IMR-90 (cell line): ENCODE measurements at regions not wholly inside any gene's neighbourhood (a gene's known extent, or its start where the extent isn't known, plus 50 kb on each side); places are given as distances from the start of the nearest gene placed in this dataset.

Experiments used
- ATAC-seq: fragments of 200-7000 bp; cut with Tn5 transposase; 2 replicates; pipeline ENCODE4 v1.9.1; 2020; ENCODE audit warnings: low read depth, mild to moderate bottlenecking, moderate library complexity
- BruUV-seq: library from RNA; stranded (reverse); fragments of 400-500 nt; replicated peaks from 2 replicates; lab custom pipeline; 2021; lab: Mats Ljungman, UMichigan
- CTCF ChIA-PET: fragments of 300-600 bp; formaldehyde crosslinking; extraction: SDS; loops from one replicate; lab custom pipeline; 2021; ENCODE audit warnings: antibody characterized with exemption; lab: Yijun Ruan, JAX
- POLR2A ChIA-PET: fragments of 300-600 bp; sonication (Branson Sonifier 250); formaldehyde crosslinking; loops from one replicate; lab custom pipeline; 2022; ENCODE audit warnings: antibody characterized with exemption; ENCODE audit not compliant: unreplicated experiment; lab: Charles Lee
- DNase-seq: peaks from one replicate; pipeline ENCODE4 v3.0.0; 2013
- H2AFZ ChIP-seq: replicated peaks from 2 replicates; pipeline ENCODE3; 2013; ENCODE audit warnings: low read length, mild to moderate bottlenecking; ENCODE audit not compliant: poor library complexity
- H2AK5ac ChIP-seq: 2 replicates; pipeline ENCODE4 v1.6.1; 2013; ENCODE audit warnings: low read depth, low read length, inconsistent platforms
- H2AK9ac ChIP-seq: replicated peaks from 2 replicates; pipeline ENCODE3; 2013; ENCODE audit warnings: mild to moderate bottlenecking, low read depth, low read length, moderate library complexity; ENCODE audit not compliant: poor library complexity
- H2BK120ac ChIP-seq: 2 replicates; pipeline ENCODE4 v1.6.1; 2013; ENCODE audit warnings: low read depth, low read length, inconsistent platforms
- H2BK15ac ChIP-seq: 3 replicates; pipeline ENCODE4 v1.6.1; 2013; ENCODE audit warnings: low read depth, low read length, inconsistent platforms
- H2BK20ac ChIP-seq: 2 replicates; pipeline ENCODE4 v1.6.1; 2013; ENCODE audit warnings: low read depth, mild to moderate bottlenecking, inconsistent platforms, low read length, moderate library complexity
- H2BK5ac ChIP-seq: 2 replicates; pipeline ENCODE4 v1.6.1; 2013; ENCODE audit warnings: mild to moderate bottlenecking, low read depth, low read length, inconsistent platforms; ENCODE audit not compliant: poor library complexity, severe bottlenecking
- H3K14ac ChIP-seq: replicated peaks from 2 replicates; pipeline ENCODE4 v1.6.1; 2013; ENCODE audit warnings: low read depth, low read length, inconsistent platforms
- H3K18ac ChIP-seq: 2 replicates; pipeline ENCODE4 v1.6.1; 2013; ENCODE audit warnings: low read depth, low read length, control low read depth
- H3K23ac ChIP-seq: 2 replicates; pipeline ENCODE4 v1.6.1; 2013; ENCODE audit warnings: low read depth, low read length, inconsistent platforms
- H3K27ac ChIP-seq: 2 replicates; pipeline ENCODE4 v1.5.1; 2013; ENCODE audit warnings: mild to moderate bottlenecking, control low read depth, low read length; ENCODE audit not compliant: insufficient read depth
- H3K27me3 ChIP-seq: 2 replicates; pipeline ENCODE4 v1.6.1; 2013; ENCODE audit warnings: low read length; ENCODE audit not compliant: control insufficient read depth, insufficient read depth
- H3K36me3 ChIP-seq: 2 replicates; pipeline ENCODE4 v1.6.1; 2013; ENCODE audit warnings: low read length, mixed read lengths; ENCODE audit not compliant: control insufficient read depth, insufficient read depth
- H3K4ac ChIP-seq: 2 replicates; pipeline ENCODE4 v1.6.1; 2013; ENCODE audit warnings: low read depth, low read length, inconsistent platforms
- H3K4me1 ChIP-seq: 2 replicates; pipeline ENCODE4 v1.6.1; 2013; ENCODE audit warnings: low read length, mixed read lengths; ENCODE audit not compliant: control insufficient read depth, insufficient read depth
- H3K4me2 ChIP-seq: 2 replicates; pipeline ENCODE4 v1.6.1; 2013; ENCODE audit warnings: low read depth, mild to moderate bottlenecking, control low read depth, low read length, moderate library complexity
- H3K4me3 ChIP-seq: 2 replicates; pipeline ENCODE4 v1.5.1; 2013; ENCODE audit warnings: low read depth, mild to moderate bottlenecking, control low read depth, low read length, moderate library complexity; ENCODE audit not compliant: insufficient read depth
- H3K56ac ChIP-seq: 2 replicates; pipeline ENCODE4 v1.6.1; 2013; ENCODE audit warnings: low read length, inconsistent platforms; ENCODE audit not compliant: insufficient read depth; ENCODE audit errors: extremely low read depth
- H3K79me1 ChIP-seq, 2 experiments: 2 replicates each; pipeline ENCODE4 v1.6.1; 2013; ENCODE audit warnings: low read length in 2 of 2, inconsistent platforms in 1 of 2, low read depth in 1 of 2
- H3K9ac ChIP-seq: 2 replicates; pipeline ENCODE4 v1.6.1; 2013; ENCODE audit warnings: low read depth, low read length, control low read depth
- H3K9me1 ChIP-seq: 2 replicates; pipeline ENCODE4 v1.6.1; 2013; ENCODE audit warnings: low read length, inconsistent platforms; ENCODE audit not compliant: insufficient read depth
- H3K9me3 ChIP-seq: 2 replicates; pipeline ENCODE4 v1.6.1; 2013; ENCODE audit warnings: low read length; ENCODE audit not compliant: control insufficient read depth, insufficient read depth
- H4K20me1 ChIP-seq: 2 replicates; pipeline ENCODE4 v1.6.1; 2013; ENCODE audit warnings: low read length, inconsistent platforms; ENCODE audit not compliant: insufficient read depth
- H4K5ac ChIP-seq: 2 replicates; pipeline ENCODE4 v1.6.1; 2013; ENCODE audit warnings: mild to moderate bottlenecking, low read depth, low read length, control low read depth
- H4K8ac ChIP-seq, 2 experiments: 2 replicates each; pipeline ENCODE4 v1.6.1; 2013; ENCODE audit warnings: low read depth in 2 of 2, low read length in 2 of 2, control low read depth in 1 of 2, inconsistent platforms in 1 of 2
- H4K91ac ChIP-seq: 2 replicates; pipeline ENCODE4 v1.6.1; 2013; ENCODE audit warnings: low read depth, low read length, inconsistent platforms; ENCODE audit not compliant: insufficient read depth
- BHLHE40 ChIP-seq: fragments of 150-350 bp; IDR thresholded peaks from 2 replicates; pipeline ENCODE4 v1.6.1; 2016; ENCODE audit warnings: mild to moderate bottlenecking, low read depth, low read length
- CEBPB ChIP-seq: IDR thresholded peaks from 2 replicates; pipeline ENCODE4 v1.6.1; 2012; ENCODE audit warnings: low read depth, low read length, improper control_type of control experiment
- CHD1 ChIP-seq: IDR thresholded peaks from 2 replicates; pipeline ENCODE4 v1.6.1; 2012; ENCODE audit warnings: low read depth, low read length, improper control_type of control experiment
- ELK1 ChIP-seq: fragments of 150-350 bp; IDR thresholded peaks from 2 replicates; pipeline ENCODE4 v1.6.1; 2016; ENCODE audit warnings: low read depth, mild to moderate bottlenecking, low read length, moderate library complexity, borderline replicate concordance
- FOS ChIP-seq: fragments of 150-350 bp; IDR thresholded peaks from 2 replicates; pipeline ENCODE4 v1.6.1; 2016; ENCODE audit warnings: low read depth, low read length
- MAFK ChIP-seq: IDR thresholded peaks from 2 replicates; pipeline ENCODE4 v1.6.1; 2012; ENCODE audit warnings: low read depth, low read length, improper control_type of control experiment
- NFE2L2 ChIP-seq: fragments of 150-350 bp; IDR thresholded peaks from 2 replicates; pipeline ENCODE4 v1.6.1; 2016; ENCODE audit warnings: low read depth, mild to moderate bottlenecking, low read length
- POLR2A ChIP-seq: IDR thresholded peaks from 2 replicates; pipeline ENCODE4 v1.6.1; 2012; ENCODE audit warnings: mild to moderate bottlenecking, low read depth, low read length
- RAD21 ChIP-seq: IDR thresholded peaks from 2 replicates; pipeline ENCODE4 v1.6.1; 2012; ENCODE audit warnings: low read length, improper control_type of control experiment
- RCOR1 ChIP-seq: IDR thresholded peaks from 2 replicates; pipeline ENCODE4 v1.6.1; 2012; ENCODE audit warnings: mild to moderate bottlenecking, low read length, improper control_type of control experiment; ENCODE audit not compliant: insufficient replicate concordance
- SMC3 ChIP-seq: fragments of 150-350 bp; IDR thresholded peaks from 2 replicates; pipeline ENCODE4 v1.6.1; 2016; ENCODE audit warnings: low read depth, mild to moderate bottlenecking, antibody characterized with exemption, low read length, moderate library complexity
- USF2 ChIP-seq: fragments of 150-350 bp; IDR thresholded peaks from 2 replicates; pipeline ENCODE4 v1.6.1; 2017; ENCODE audit warnings: mild to moderate bottlenecking, antibody characterized with exemption, low read length, low read depth
- WGBS, 2 experiments: methylation state at CpG; one replicate each; pipeline versions ENCODE4 v1.1.5 to v1.1.7; 2013; ENCODE audit warnings: missing lambda C conversion rate in 2 of 2; ENCODE audit not compliant: insufficient read length in 1 of 2; ENCODE audit errors: extremely low coverage in 2 of 2; 5-methylcytosine and 5-hydroxymethylcytosine counted together
- dilution Hi-C: fragments of 300-500 bp; cut with HindIII; formaldehyde crosslinking; loops from one replicate; pipeline ENCODE4 v1.14.3; 2018; ENCODE audit warnings: low sequenced_read_pairs; ENCODE audit not compliant: unreplicated experiment
- in situ Hi-C: fragments of 300-500 bp; cut with MboI; formaldehyde crosslinking; loops from 3 replicates; pipeline ENCODE4 v1.14.3; 2019; ENCODE audit warnings: low sequenced_read_pairs, inconsistent platforms, mixed read lengths
- intact Hi-C: fragments of 100-400 bp; cut with micrococcal nuclease; formaldehyde crosslinking; loops from 2 replicates; pipeline ENCODE4 v1.10.0; 2022

- H3K9me1 ChIP-seq: no peaks in the 10 kb centered on the region
- H3K27me3 ChIP-seq: no peaks in the 10 kb centered on the region
- H2BK120ac ChIP-seq: no peak overlapping the region
- in situ Hi-C loops (no loop called here), intact Hi-C loops (no loop called here), dilution Hi-C loops (no loop called here)
- no peaks in the 10 kb centered on the region for H3K79me1 ChIP-seq
- H3K18ac ChIP-seq: no peak overlapping the region
- ATAC-seq (no peak), DNase-seq (no peak)
- POLR2A ChIA-PET: no interaction called here
- no peaks in the 10 kb centered on the region for H3K36me3 ChIP-seq
- no peak overlapping the region for H2BK5ac ChIP-seq
- H3K9me3 ChIP-seq: peaks cover 9% of the 10 kb centered on the region
- no peak overlapping the region for H2AFZ ChIP-seq
- H4K91ac ChIP-seq: no peak overlapping the region
- H3K4ac ChIP-seq: no peak overlapping the region
- H2AK5ac ChIP-seq: no peak overlapping the region
- no peaks in the 10 kb centered on the region for H3K4me1 ChIP-seq
- no peak overlapping the region for H3K9ac ChIP-seq
- WGBS, 2 experiments: no CpG with 5 or more reads among the region's 1 CpG
- CTCF ChIA-PET: no interaction called here
- H2AK9ac ChIP-seq: no peak overlapping the region
- H2BK20ac ChIP-seq: no peak overlapping the region
- no peak overlapping the region for H2BK15ac ChIP-seq
- H3K27ac ChIP-seq: no peak overlapping the region
- H3K23ac ChIP-seq: no peak overlapping the region
- no peak overlapping the region for H3K14ac ChIP-seq
- H4K8ac ChIP-seq: no peak overlapping the region
- no peaks in the 10 kb centered on the region for H4K20me1 ChIP-seq
- no peak overlapping the region for H4K5ac ChIP-seq
- H3K4me2 ChIP-seq: no peak overlapping the region
- no peak overlapping the region for H3K4me3 ChIP-seq
- no peak overlapping the region for H3K56ac ChIP-seq
- TF ChIP-seq POLR2A: no peak
- no peak for TF ChIP-seq BHLHE40
- no peak for TF ChIP-seq RAD21
- no peak for TF ChIP-seq CHD1
- TF ChIP-seq RCOR1: no peak
- no peak for TF ChIP-seq USF2
- TF ChIP-seq MAFK: no peak
- no peak for TF ChIP-seq ELK1
- TF ChIP-seq FOS: no peak
- no peak for TF ChIP-seq NFE2L2
- no peak for TF ChIP-seq CEBPB
- TF ChIP-seq SMC3: no peak
- BruUV-seq: no TSS peak
These were observed 279.8 kb downstream of the ARRDC4 start for GRCh38 chr15:98240303-98240702.
